Activated gamma-delta T cell treated with Interleukin-2 at 50 U/mL for 16 hours (primary cell): ENCODE measurements at regions not wholly inside any gene's neighbourhood (a gene's known extent, or its start where the extent isn't known, plus 50 kb on each side); places are given as distances from the start of the nearest gene placed in this dataset.

Source experiments
- DNase-seq: peaks from one replicate; pipeline ENCODE4 v3.0.0-alpha.2; 2020

DNA sequence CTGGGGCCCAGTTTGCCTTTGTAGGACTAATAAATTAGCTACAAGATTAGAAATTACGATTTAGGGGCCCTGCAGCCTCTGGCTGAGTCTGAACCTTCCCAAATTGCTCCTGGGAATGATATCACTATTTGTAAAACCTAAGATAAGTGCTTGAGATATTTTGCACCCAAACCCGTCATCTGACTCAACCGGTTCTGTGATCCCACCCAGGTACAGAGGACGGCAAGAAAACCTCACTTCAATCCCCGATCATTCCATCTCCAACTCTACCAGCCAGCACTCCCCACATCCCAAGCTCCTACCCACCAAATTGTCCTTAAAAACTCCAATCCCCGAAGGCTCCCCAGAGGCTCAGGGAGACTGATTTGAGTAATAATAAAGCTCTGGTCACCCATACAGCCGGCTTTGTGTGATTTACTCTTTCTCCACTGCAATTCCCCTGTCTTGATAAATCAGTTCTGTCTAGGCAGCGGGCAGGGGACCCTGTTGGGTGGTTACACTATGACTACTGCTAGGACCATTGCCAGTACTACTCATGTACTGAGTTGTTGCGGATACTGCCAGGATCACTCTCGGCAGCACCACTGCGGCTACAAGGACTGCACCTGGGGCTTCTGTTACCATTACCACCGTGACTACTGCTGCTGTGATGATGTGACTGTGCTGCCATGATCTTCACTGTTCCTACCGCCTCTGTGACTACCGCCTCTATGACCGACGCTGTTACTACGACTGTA is 73.1 kb downstream of the IRF8 start:
- no peak for DNase-seq

GRCh38 chr16:85974428-85975375 is 75.7 kb downstream of the IRF8 start:
- DNase-seq: no peak

- no peak for DNase-seq
Measured at GRCh38 chr16:85975451-85975981, 76.6 kb downstream of the IRF8 start.

GRCh38 chr16:85978291-85978775 is 79.4 kb downstream of the IRF8 start:
- DNase-seq: no peak

DNA sequence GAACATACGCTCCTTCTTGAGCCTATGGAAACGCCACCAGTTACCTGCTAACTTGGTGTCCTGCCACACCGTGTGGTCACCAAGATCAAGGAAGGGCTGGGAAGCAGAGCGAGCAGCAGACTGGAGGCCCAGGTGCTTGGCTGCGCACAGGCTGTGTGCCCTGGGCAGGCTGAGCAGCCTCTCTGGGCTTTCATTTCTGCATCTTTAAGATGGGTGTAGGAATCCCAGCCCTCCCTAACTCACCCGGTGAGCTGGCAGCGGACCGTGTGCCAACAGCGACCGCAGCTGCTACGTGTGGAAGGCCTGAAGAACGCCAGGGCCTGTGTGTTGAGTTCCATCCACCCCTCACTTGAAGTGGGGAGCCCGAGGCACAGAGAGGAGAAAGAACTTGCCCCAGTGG is 80.0 kb downstream of the IRF8 start:
- DNase-seq: no peak

- DNase-seq: no peak
Measured at GRCh38 chr16:85979605-85980004, 80.6 kb downstream of the IRF8 start.

DNA sequence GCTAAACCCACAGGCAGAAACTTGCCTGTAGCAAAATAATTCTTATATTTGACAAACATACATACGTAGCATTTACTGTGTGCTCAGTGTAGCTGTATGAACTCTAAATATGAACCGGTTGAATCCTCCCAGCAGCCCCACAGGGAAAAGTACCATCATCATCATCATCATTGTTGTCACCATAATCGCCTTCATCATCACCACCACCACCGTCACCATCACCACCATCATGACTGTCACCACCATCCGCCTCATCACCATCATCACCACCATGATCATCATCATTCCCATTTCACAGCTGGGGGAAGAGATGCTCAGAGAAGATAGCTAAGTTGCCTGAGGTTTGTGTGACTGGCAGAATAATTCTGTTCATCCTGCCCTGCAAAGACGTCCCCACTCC is 81.7 kb downstream of the IRF8 start:
- no peak for DNase-seq

- DNase-seq: no peak
Measured at GRCh38 chr16:85981826-85982562, 83.0 kb downstream of the IRF8 start.

GRCh38 chr16:85982563-85982939 is 83.6 kb downstream of the IRF8 start:
- DNase-seq: no peak

DNA sequence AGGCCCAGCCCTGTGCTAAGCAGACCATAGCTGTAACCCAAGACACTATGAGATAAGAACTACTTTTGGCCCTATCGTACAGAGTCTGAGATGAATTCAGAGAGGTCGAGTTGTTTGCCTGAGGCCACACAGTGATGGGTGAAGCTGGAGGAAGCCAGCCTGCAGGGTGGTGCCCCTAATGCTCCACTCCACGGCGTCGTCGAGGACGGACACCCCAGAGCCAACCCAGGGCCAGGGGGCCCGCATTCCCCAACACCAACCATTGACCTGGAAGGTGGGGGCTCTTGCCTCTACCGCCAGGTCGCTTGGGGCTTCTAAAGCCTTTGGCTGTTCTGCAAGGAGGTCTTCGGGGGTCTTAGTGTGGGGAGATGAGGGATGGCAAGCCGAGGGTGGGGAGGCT is 84.1 kb downstream of the IRF8 start:
- no peak for DNase-seq

DNA sequence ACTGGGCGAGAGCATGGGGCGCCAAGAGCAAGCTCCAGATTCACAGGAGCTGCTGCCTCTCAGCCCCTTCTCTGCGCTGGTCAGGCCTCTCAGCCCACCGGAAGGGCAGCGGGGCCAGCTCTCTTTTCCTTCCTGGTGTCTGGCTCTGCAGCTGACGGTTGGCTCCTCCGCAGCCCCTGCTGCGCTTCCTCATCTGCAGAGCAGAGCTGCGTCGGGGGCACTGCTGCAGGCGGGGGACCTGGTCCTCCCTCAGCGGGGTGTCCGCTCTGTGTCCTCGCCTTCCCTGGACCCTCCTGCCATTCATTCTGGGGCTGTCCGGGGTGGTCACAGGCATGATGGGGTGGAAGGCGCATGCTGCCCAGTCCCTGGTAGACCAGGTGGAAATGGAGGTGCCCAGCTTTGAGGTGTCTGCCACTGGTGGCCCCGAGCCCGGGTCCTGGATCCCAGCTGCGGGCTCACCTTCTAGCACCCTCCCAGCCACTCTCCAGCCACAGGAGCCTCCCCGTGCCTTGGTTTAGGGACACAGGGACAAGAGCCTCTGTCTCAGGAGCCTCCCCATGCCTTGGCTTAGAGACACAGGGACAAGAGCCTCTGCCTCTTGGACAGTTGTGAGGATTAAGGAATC is 84.8 kb downstream of the IRF8 start:
- no peak for DNase-seq

DNA sequence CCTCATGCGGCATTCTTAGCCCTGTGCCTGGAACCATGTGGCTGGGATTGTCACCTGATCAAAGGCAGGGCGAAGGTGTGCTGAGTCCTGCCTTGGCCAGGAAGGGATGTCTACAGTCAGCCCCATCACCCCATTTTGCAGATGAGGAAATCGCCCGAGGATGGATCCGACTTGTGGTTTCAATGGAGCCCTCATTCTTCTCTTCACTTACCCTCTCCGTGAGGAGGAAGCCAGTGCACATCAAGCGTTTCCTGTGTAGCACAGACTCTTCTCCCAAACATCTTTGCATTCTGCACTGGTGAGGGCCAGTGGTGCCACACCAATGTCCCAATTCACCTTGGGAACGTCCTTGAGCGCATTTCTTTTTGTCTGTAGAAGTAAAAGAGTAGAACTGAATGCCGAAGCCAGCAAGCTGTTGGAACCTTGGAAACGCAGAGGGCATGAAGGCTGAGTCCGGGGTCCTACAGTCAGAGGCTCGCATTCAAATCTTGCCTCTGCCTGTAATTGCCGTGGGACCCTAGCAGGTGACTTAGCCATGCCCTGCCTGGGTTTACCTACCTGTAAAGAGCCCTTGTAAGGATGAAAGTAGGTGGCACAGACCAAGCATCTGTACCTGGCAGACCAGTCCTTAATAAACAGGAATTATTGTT is 85.4 kb downstream of the IRF8 start:
- DNase-seq: no peak

DNA sequence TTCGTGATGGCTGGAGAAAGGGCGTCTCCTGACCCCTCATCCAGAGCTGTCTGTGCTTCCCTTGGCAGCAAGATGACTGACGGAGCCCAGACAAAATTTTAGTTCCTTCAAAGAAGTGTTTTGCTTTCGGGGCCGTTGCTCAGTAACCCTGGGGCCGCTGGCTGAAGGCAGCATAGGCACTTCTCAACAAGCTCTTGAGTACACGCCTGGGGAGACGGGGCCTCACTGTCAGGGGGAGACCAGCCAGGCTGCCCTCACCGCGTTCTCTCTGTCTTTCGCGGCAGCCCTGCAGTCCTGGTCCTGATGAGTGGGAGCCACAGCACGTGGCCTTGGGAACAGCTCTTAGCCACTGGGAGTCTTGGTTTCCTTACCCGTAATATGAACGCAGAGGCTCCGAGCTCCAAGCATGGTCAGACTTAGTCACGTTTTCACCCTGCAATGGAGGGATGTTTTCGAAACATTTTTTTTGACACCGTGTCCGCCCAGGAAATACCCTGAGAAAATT is 86.0 kb downstream of the IRF8 start:
- no peak for DNase-seq

GRCh38 chr16:85986931-85987749 is 88.2 kb downstream of the IRF8 start:
- DNase-seq: peak; percentile 31

DNA sequence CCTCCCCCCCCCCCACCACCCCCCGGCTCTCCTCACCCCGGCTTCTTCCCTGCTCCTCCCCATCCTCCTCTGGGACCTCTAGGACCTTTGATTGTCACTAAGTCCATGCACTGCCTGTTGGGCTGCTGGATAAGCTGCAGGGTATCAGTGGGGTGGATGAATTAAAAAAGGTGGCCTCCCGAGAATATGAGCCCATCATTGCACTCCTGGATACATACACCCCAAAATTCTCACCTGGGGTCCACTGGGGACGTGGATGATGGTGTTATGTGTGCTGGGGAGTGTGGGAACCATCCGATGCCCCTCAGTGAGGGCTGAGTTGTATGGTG is 88.8 kb downstream of the IRF8 start:
- no peak for DNase-seq

GRCh38 chr16:85988306-85988705 is 89.3 kb downstream of the IRF8 start:
- no peak for DNase-seq

DNA sequence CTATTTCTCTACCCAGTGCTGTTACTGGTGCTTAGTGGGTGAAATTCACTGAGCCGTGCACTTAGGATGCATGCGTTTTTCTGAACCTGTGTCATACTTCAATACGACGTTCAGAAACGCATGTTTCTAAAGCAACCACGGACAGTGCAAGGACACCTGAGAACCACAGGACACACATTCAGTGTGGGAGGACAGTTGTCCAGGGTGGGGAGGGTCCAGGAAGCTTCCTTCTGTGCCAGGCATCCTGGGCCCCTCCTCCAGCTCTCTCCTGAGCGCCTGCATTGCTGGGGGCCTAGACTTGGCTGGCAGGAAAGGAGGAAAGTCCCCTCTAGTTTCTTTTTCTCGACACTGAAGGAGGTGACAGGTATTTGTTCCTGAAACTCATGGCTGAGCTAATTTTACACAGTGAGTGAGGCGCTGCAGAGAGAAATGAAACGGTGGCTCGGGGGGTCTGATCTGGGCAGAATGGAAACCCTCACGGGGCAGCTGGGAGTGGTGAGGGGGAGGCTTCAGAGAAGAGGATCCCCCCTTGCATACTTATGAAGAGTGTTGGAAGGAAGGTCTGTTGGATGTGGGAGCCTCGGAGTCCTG is 89.9 kb downstream of the IRF8 start:
- no peak for DNase-seq

- no peak for DNase-seq
Measured at GRCh38 chr16:85989376-85989775, 90.4 kb downstream of the IRF8 start.

DNA sequence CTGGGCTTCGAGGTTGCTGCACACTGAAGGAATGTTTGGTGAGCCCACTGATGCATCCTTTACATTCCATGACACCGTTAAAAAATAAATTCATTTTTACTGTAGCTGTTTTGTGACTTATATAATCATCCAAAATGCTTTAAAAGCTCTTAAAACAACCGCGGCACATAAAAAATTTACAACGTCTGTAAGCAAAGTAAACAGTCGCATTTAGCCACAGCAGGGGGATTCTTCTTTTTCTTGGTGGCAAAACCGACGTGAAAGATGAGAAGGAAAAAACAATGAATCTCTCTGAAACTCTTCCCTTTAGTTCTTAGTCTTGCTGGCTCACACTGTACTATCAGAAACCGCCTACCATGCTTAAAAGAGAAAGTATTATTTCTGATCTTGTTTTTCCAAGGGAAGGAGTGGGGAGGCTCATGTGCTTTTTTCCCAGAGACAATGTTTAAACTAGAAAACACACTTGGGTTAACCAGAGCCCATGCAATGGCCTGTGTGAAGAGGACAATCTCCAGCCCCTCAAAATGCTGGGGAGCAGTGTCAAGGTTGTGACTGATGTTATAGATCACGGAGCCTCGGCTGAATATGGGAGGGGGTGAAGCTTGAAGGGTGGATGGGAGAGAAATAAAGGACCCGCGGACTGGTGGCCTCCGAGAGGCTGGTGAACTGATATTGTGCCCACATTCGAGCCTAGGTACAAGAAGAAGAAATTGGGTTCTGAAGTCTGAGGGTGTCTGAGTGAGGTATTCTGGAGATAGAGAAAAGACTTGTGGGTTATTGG is 91.1 kb downstream of the IRF8 start:
- no peak for DNase-seq

- no peak for DNase-seq
Measured at GRCh38 chr16:85990861-85991301, 91.9 kb downstream of the IRF8 start.
